ENCODE measurements at regions not wholly inside any gene's neighbourhood (a gene's known extent, or its start where the extent isn't known, plus 50 kb on each side); places are given as distances from the start of the nearest gene placed in this dataset.

- Histone ChIP-seq H2BK20ac (ENCODE audit: low read depth, low read length, poor library complexity, severe bottlenecking) (no peak overlapping the region), H3K27me3 (ENCODE audit: insufficient read depth, low read length) (no peaks in the 10 kb centered on the region), H2BK120ac (ENCODE audit: low read depth, low read length, poor library complexity, severe bottlenecking) (no peak overlapping the region), H3K4me1 (ENCODE audit: insufficient read depth, low read length) (no peaks in the 10 kb centered on the region), H4K8ac (replicated peaks; ENCODE audit: insufficient read length, low read depth, low read length) (no peak overlapping the region), H2BK15ac (ENCODE audit: low read depth, low read length) (no peak overlapping the region), H3K79me2 (ENCODE audit: insufficient read depth, low read length) (no peaks in the 10 kb centered on the region), H4K5ac (ENCODE audit: insufficient read length, low read depth, low read length) (no peak overlapping the region), H2AK5ac (ENCODE audit: insufficient read length, low read length) (no peak overlapping the region), H4K20me1 (ENCODE audit: control insufficient read depth, insufficient read depth, insufficient read length) (no peaks in the 10 kb centered on the region), H3K23me2 (ENCODE audit: insufficient read length, low read depth, low read length, poor library complexity, severe bottlenecking) (no peaks in the 10 kb centered on the region), H3K9ac (ENCODE audit: extremely low read depth, insufficient read length, low read length) (no peak overlapping the region), H2BK5ac (ENCODE audit: insufficient read length, low read length) (no peak overlapping the region), H3K23ac (ENCODE audit: insufficient read length, low read depth, low read length) (no peak overlapping the region), H3K79me1 (ENCODE audit: insufficient read depth, low read depth, low read length, poor library complexity, severe bottlenecking) (no peaks in the 10 kb centered on the region), H3K14ac (ENCODE audit: insufficient read depth, low read length) (no peak overlapping the region), H3K27ac (ENCODE audit: insufficient read length, low read depth, low read length) (no peak overlapping the region), H3K56ac (ENCODE audit: insufficient read length, low read depth, low read length) (no peak overlapping the region), H3K4me2 (ENCODE audit: insufficient read depth, insufficient read length, low read length) (no peak overlapping the region), H3K4ac (ENCODE audit: low read depth, low read length) (no peak overlapping the region), H4K91ac (ENCODE audit: insufficient read length, low read depth, low read length) (no peak overlapping the region), H2BK12ac (ENCODE audit: insufficient read length, low read depth, low read length) (no peak overlapping the region), H3K9me3 (ENCODE audit: control insufficient read depth, low read depth, low read length) (no peaks in the 10 kb centered on the region), H2AFZ (ENCODE audit: low read length) (no peak overlapping the region), H3K18ac (ENCODE audit: insufficient read length, low read depth, low read length) (no peak overlapping the region), H3T11ph (ENCODE audit: low read length) (no peak overlapping the region)
- Mint-ChIP-seq H3K27ac (no peak overlapping the region), H3K4me3 (no peak overlapping the region), H3K27me3 (ENCODE audit: low read depth) (peaks cover 12% of the 10 kb centered on the region), H3K36me3 (ENCODE audit: insufficient read depth in 1 of 3, low read depth in 3 of 3) (no peaks in the 10 kb centered on the region; a peak in 1 of 7 replicates), H3K9me3 (no peaks in the 10 kb centered on the region; a peak in 1 of 5 replicates), H3K4me1 (no peaks in the 10 kb centered on the region)
- DNase-seq = no peak
- WGBS (ENCODE audit: extremely low coverage, insufficient read length, low lambda C conversion rate) = no CpG with 5 or more reads among the region's 2 CpGs
- TF ChIP-seq CTCF (conservative IDR thresholded peaks at IDR 0.05) = no peak
Observed at GRCh38 chr3:43902415-43902814, 211.7 kb downstream of the ABHD5 start.

Data from H9 (cell line).